DMS153 treated with DMSO at 0.1 percent for 48 hours (cell line): ENCODE measurements at regions not wholly inside any gene's neighbourhood (a gene's known extent, or its start where the extent isn't known, plus 50 kb on each side); places are given as distances from the start of the nearest gene placed in this dataset.

Experiments
- DNase-seq: peaks from one replicate; lab custom pipeline; 2025; ENCODE audit not compliant: unreplicated experiment; lab: John Stamatoyannopoulos, UW

- no peak for DNase-seq
Observed at GRCh38 chr2:123696021-123696420, 329.1 kb upstream of the CNTNAP5 start.

GRCh38 chr2:123696799-123697410, 328.2 kb upstream of the CNTNAP5 start:
- DNase-seq, result no peak

GRCh38 chr2:123715467-123715982, 309.6 kb upstream of the CNTNAP5 start:
- no peak for DNase-seq

GRCh38 chr2:123717636-123718334, 307.3 kb upstream of the CNTNAP5 start:
- DNase-seq, result no peak

GRCh38 chr2:123720760-123721159, 304.3 kb upstream of the CNTNAP5 start:
- no peak for DNase-seq

- peak; percentile 17 for DNase-seq
Observed at GRCh38 chr2:123723706-123724105, 301.4 kb upstream of the CNTNAP5 start.

- peak; percentile 51 for DNase-seq
Observed at GRCh38 chr2:123732563-123732962, 292.5 kb upstream of the CNTNAP5 start.

- DNase-seq, result no peak
Observed at GRCh38 chr2:123737371-123737770, 287.7 kb upstream of the CNTNAP5 start.

GRCh38 chr2:123738643-123739042, 286.4 kb upstream of the CNTNAP5 start:
- peak; percentile 11 for DNase-seq

- no peak for DNase-seq
Observed at GRCh38 chr2:123746006-123746405, 279.1 kb upstream of the CNTNAP5 start.

- no peak for DNase-seq
Observed at GRCh38 chr2:123747326-123747725, 277.8 kb upstream of the CNTNAP5 start.

GRCh38 chr2:123762221-123762620, 262.9 kb upstream of the CNTNAP5 start:
- DNase-seq, result no peak

- no peak for DNase-seq
Observed at GRCh38 chr2:123768233-123768632, 256.9 kb upstream of the CNTNAP5 start.

GRCh38 chr2:123769001-123769400, 256.1 kb upstream of the CNTNAP5 start:
- DNase-seq, result no peak

GRCh38 chr2:123770996-123771720, 253.9 kb upstream of the CNTNAP5 start:
- DNase-seq, result no peak

GRCh38 chr2:123771928-123772632, 253.0 kb upstream of the CNTNAP5 start:
- no peak for DNase-seq

GRCh38 chr2:123777116-123777515, 248.0 kb upstream of the CNTNAP5 start:
- no peak for DNase-seq

GRCh38 chr2:123783164-123783563, 241.9 kb upstream of the CNTNAP5 start:
- DNase-seq, result no peak

- no peak for DNase-seq
Observed at GRCh38 chr2:123785332-123785731, 239.8 kb upstream of the CNTNAP5 start.

- DNase-seq, result no peak
Observed at GRCh38 chr2:123791207-123791606, 233.9 kb upstream of the CNTNAP5 start.

GRCh38 chr2:123791684-123792083, 233.4 kb upstream of the CNTNAP5 start:
- DNase-seq, result no peak
